Activated gamma-delta T cell treated with Interleukin-2 at 50 U/mL for 16 hours (primary cell): ENCODE measurements at regions not wholly inside any gene's neighbourhood (a gene's known extent, or its start where the extent isn't known, plus 50 kb on each side); places are given as distances from the start of the nearest gene placed in this dataset.
"Not testable (repeated sequence)": the region's sequence is repeated elsewhere in the genome, so short reads cannot be mapped to it uniquely, and the experiment has no call there.

Experiments
- DNase-seq: peaks from one replicate; pipeline ENCODE4 v3.0.0-alpha.2; 2020

DNA sequence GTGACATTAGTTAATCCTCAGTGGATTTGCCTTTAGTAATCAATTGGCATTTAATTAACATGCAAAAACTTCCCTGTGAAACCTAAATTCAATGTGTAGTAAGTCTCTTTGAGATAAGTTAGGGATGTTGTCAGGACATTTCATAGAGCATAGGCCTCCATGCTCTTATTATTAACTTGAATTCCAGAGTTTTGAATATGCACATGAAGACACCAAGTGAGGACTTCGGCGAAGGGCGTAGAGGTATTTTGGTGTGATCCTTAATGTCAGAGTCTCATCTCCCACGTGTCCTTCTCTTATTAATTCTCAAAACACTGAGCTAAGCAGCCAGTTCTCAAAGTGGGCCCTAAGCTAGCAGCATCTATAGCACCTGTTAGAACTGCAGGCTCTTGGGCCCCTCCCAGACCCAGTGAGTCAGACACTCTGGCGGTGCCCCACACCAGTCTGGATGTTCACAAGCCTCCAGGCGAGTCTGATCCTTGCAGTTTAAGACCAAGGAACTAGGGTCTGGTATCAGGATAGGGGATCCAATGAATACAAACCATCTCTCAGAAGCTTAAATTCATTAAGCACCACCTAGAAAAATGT lies 292.1 kb downstream of the QKI start:
- DNase-seq: no peak

- no peak for DNase-seq
Measured at GRCh38 chr6:163705923-163706322, 291.4 kb downstream of the QKI start.

GRCh38 chr6:163702736-163703135 lies 288.2 kb downstream of the QKI start:
- no peak for DNase-seq

GRCh38 chr6:163701762-163702161 lies 287.2 kb downstream of the QKI start:
- no peak for DNase-seq

GRCh38 chr6:163698086-163698485 lies 283.6 kb downstream of the QKI start:
- DNase-seq: no peak

DNA sequence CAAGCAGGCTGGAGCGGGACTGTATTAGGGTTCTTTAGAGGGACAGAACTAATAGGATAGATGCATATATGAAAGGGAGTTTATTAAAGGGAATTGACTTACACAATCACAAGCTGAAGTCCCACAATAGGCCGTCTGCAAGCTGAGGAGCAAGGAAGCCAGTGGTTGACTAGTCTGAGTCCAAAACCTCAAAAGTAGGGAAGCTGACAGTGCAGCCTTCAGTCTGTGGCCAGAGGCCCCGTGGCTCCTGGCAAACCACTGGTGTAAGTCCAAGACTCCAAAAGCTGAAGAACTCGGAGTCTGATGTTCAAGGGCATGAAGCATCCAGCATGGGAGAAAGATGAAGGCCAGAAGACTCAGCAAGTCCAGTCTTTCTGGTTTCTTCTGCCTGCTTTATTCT lies 281.8 kb downstream of the QKI start:
- not testable (repeated sequence) for DNase-seq

- DNase-seq: no peak
Measured at GRCh38 chr6:163695414-163695864, 280.9 kb downstream of the QKI start.

GRCh38 chr6:163694988-163695398 lies 280.5 kb downstream of the QKI start:
- DNase-seq: no peak

DNA sequence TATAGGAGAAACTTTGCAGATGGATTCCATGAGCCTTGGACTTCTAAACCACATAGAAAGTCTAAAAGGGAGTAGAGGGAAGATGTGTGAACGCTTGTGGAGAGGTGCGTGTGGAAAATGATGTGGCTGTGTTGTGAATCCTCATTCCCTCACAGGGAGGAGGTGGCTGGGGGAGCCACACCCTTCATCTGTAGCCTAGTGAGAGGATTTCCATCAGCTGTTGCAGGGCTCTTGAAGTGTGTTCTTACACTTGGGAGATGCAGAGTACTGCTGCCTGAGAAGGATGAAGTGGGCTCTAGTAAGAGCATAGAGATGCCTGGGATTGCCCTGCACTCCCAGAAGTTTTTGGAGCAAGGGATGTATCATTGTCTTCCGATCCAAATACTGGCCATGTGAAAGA lies 279.6 kb downstream of the QKI start:
- DNase-seq: no peak

DNA sequence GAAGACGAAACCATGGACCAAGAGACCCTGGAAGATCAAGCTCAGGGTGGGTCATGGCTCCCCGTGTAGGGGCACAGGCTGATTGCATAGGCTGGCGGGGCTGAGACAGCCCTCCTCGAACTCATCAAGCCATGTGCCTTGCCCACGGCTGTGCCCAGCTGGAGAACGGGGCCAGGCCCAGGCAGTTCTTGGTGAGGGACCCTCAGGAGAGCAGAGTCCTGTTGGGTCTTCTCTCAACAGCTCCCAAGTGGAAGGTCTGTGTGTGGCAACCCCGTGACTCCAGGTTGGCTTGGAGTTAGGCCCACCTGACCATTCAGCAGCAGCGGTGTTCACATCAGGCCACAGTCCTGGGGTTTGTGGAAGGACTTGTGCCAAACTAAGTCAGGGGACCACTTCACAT lies 276.5 kb downstream of the QKI start:
- DNase-seq: no peak

GRCh38 chr6:163688739-163689362 lies 274.3 kb downstream of the QKI start:
- no peak for DNase-seq

DNA sequence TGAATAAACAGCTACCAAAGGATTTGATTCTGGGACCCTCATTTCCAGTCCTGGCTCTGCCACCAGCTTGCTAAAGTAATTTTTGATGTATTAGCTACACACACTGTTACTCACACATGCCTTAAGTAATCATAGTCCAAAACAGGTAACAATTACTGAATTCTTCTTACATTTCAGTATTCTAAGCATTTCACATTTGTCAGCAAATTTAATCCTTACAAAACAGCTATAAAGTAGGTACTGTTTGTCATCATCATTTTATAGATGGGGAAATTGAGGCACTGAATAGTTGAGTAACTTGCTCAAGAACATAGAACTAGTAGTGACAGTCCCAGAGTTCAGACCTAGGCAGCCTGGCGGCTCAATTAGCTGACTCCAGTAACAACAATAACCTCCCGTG lies 272.6 kb downstream of the QKI start:
- DNase-seq: no peak

DNA sequence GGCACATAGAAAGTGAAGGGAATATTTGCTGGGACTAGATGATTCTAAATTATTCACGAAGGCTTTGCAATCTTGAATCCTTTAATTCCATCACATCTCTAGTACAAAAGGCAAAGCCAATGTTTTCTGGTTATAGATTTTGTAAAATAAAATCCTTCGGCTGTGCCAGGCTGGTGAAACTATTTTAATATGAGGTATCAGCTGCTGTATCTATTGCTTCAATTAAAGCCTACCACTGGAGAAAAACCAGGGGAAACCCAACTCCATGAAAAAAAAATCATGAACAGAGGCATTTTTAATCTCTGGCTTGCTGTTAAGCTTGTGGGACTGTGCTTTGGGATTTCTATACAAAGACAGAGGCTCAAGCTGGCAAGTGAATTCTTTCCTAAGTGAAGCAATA lies 271.8 kb downstream of the QKI start:
- DNase-seq: no peak

- no peak for DNase-seq
Measured at GRCh38 chr6:163683105-163683622, 268.6 kb downstream of the QKI start.

DNA sequence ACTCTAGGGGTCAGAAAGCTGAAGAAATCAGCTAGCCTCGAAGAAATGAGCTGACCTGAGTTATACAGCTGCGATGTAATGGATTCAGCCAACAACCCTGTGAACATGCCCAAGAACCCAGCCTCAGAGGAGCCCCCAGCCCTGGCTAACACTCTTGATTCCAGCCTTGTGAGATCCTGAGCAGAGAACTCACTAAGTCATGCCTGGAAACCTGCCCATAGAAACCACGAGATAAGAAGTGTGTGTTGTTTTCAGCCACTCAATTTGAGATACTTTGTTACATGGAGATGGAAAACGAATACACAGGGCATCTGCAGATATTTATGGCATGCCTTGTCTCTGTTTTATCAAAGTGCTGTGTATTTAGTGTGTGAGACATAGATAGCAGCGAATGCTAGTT lies 265.2 kb downstream of the QKI start:
- no peak for DNase-seq

- DNase-seq: no peak
Measured at GRCh38 chr6:163679012-163679660, 264.6 kb downstream of the QKI start.

GRCh38 chr6:163675611-163676010 lies 261.1 kb downstream of the QKI start:
- no peak for DNase-seq

DNA sequence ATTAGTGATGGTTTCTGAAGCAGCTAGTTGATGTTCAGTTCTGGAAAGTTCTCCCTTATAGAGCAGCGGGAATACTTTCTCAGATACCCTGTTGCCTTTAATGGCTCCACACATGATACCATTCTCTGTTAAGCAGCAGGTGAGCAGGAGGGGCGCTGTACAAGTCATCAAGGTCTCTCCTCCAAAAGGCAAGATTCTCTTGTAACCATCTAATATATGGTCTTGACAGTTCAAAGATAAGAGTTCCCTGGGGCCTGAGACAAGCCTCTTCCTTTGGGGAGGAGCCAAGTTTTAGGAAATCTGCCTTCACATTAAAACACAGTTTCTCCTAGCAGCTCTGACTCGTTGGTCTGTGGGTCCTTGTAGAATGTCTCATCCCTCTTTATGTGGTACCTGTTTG lies 258.2 kb downstream of the QKI start:
- DNase-seq: no peak

GRCh38 chr6:163671791-163672190 lies 257.3 kb downstream of the QKI start:
- DNase-seq: no peak

DNA sequence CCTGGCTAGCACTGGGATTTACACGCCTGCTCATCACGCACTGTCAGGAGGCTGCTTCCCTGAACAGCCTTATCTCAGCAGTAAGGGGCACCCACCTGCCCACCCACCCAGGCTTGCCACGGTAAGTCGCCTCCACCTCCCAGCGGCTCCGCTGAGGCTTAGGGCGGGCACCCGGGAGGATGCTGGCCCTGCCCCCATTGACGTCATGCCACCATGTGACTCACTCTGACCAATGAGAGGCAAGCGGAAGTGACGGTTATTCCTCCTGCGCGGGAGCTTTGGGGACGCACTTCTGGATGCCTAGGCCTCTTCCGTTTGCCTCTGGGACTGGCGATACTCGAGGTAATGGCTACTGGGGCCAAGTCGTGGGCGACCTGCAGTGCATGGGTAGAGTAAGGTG lies 256.8 kb downstream of the QKI start:
- no peak for DNase-seq

- no peak for DNase-seq
Measured at GRCh38 chr6:163670336-163670735, 255.8 kb downstream of the QKI start.

GRCh38 chr6:163668061-163668426 lies 253.5 kb downstream of the QKI start:
- no peak for DNase-seq

DNA sequence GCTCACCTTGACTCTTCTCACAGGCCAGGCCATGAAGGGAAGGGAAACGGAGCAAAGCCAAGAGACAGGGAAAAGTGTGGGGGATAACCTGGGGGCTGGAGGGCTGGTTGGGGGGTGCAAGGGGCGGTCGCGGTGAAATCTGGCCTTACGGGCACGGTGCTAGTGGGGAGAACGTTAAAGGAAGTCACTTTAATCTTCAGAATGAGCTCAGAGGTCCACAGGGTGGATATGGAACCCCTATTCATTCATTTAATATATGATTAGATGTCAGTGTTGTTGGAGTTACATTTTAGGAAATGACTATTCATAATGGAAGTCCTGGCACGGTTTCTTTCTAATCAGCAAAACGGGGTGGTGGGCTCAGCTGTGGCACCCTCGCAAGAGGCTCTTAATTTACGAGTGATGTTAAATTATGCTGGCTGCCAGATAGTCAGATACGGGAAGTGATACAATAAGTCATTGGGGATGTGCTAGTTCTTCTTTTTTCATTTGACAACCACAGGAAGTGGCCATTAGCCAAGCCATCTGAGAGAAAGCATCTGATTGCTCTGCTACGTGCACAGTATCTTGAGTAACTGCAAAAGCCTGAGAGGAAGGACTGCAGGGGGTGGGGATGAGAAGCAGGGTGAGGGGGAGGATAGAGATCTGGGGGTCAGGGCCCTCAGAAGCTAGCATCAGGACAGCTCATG lies 253.0 kb downstream of the QKI start:
- DNase-seq: no peak

DNA sequence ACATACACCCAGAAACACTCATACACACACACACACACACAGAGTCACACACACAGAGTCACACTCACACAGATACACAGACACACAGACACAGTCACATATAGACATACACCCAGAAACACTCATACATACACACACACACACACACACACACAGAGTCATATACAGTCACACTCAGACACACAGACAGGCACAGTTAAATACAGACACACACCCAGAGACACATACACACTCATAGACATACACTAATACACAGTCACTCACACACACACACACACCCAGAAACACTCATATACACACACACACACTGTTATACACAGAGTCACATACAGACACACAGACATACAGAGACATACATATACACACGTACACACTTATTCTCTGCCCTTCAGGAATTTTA lies 250.9 kb downstream of the QKI start:
- no peak for DNase-seq
